SH-SY5Y (cell line): ENCODE measurements at regions not wholly inside any gene's neighbourhood (a gene's known extent, or its start where the extent isn't known, plus 50 kb on each side); places are given as distances from the start of the nearest gene placed in this dataset.

ENCODE experiments used
- GATA2 ChIP-seq: IDR thresholded peaks from 2 replicates; pipeline ENCODE4 v1.6.1; 2011; ENCODE audit warnings: mild to moderate bottlenecking, low read depth, low read length
- GATA3 ChIP-seq: IDR thresholded peaks from 2 replicates; pipeline ENCODE4 v1.6.1; 2011; ENCODE audit warnings: low read depth, mild to moderate bottlenecking, low read length, moderate library complexity

DNA sequence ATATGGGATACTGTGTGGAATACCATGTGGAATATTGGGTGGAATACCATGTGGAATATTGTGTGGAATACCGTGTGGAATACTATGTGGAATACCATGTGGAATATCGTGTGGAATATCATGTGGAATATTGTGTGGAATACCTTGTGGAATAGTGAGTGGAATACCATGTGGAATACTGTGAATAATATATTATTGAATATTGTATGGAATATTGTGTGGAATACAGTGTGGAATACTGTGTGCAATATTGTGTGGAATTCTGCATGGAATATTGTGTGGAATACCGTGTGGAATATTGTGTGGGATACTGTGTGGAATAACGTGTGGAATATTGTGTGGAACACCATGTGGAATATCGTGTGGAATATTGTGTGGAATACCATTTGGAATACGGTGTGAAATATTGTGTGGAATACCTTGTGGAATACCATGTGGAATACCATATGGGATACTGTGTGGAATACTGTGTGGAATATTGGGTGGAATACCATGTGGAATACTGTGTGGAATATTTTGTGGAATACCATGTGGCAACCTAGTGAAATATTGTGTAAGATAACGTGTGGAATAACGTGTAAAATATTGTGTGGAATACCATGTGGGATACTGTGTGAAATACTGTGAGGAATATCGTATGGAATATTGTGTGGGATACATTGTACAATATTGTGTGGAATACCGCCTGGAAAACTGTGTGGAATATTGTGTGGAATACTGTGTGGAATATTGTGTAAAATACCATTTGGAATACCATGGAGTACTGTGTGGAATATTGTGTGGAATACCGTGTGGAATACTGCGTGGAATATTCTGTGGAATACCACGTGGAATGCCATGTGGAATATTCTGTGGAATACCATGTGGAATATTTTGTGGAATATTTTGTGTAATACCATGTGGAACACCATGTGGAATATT is 133.9 kb upstream of the CHST15 start:
- TF ChIP-seq GATA3 (no peak), GATA2 (no peak)
